Gastrocnemius medialis (tissue), 4 donors: ENCODE measurements at regions not wholly inside any gene's neighbourhood (a gene's known extent, or its start where the extent isn't known, plus 50 kb on each side); places are given as distances from the start of the nearest gene placed in this dataset.

Experiments used
- POLR2A ChIP-seq, 2 donors: fragments of 450-650 bp; IDR thresholded peaks; one replicate each; pipeline ENCODE4 v1.6.1; 2017; ENCODE audit warnings: antibody characterized with exemption in 2 of 2, mild to moderate bottlenecking in 2 of 2, moderate library complexity in 2 of 2
- TF ChIP-seq, protein P1 (sequence below), 5 experiments: fragments of 450-650 bp in 3 of 5; fragments of 200-600 bp in 2 of 5; sonication (generic) in 2 of 5; IDR thresholded peaks in 4 of 5; conservative IDR thresholded peaks in 1 of 5; 1 replicate in 4 of 5; 2 replicates in 1 of 5; pipeline ENCODE4 v1.5.1; 2016 to 2019; ENCODE audit warnings: antibody characterized with exemption in 5 of 5, mild to moderate bottlenecking in 3 of 5, moderate library complexity in 3 of 5

DNA sequence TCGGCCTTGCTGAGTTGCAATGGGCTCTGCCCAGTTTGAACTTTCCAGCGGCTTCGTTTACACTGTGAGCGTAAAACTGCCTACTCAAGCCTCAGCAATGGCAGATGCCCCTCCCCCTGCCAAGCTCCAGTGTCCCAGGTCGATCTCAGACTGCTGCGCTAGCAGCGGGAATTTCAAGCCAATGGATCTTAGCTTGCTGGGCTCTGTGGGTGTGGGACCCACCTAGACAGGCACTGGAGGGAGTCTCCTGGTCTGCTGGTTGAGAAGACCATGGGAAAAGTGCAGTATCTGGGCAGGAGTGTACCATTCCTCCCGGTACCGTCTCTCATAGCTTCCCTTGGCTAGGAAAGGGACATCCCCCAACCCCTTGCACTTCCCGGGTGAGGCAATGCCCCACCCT, 88.2 kb downstream of the KLHL28 start:
- no peak for TF ChIP-seq POLR2A (IDR thresholded peaks at IDR 0.05)
- TF ChIP-seq, protein P1, sequence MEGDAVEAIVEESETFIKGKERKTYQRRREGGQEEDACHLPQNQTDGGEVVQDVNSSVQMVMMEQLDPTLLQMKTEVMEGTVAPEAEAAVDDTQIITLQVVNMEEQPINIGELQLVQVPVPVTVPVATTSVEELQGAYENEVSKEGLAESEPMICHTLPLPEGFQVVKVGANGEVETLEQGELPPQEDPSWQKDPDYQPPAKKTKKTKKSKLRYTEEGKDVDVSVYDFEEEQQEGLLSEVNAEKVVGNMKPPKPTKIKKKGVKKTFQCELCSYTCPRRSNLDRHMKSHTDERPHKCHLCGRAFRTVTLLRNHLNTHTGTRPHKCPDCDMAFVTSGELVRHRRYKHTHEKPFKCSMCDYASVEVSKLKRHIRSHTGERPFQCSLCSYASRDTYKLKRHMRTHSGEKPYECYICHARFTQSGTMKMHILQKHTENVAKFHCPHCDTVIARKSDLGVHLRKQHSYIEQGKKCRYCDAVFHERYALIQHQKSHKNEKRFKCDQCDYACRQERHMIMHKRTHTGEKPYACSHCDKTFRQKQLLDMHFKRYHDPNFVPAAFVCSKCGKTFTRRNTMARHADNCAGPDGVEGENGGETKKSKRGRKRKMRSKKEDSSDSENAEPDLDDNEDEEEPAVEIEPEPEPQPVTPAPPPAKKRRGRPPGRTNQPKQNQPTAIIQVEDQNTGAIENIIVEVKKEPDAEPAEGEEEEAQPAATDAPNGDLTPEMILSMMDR (IDR thresholded peaks at IDR 0.05 in 4 of 5, conservative IDR thresholded peaks at IDR 0.05 in 1 of 5) = no peak
